A673 (cell line): ENCODE measurements at regions not wholly inside any gene's neighbourhood (a gene's known extent, or its start where the extent isn't known, plus 50 kb on each side); places are given as distances from the start of the nearest gene placed in this dataset.
A peak's percentile ranks its signal among the peaks of the same experiment; 100 is the strongest.

Source experiments
- BruUV-seq: library from RNA; stranded (reverse); fragments of 400-500 nt; replicated peaks from 2 replicates; lab custom pipeline; 2021; lab: Mats Ljungman, UMichigan
- CTCF ChIA-PET: fragments of 300-600 bp; sonication (Branson Sonifier 250); formaldehyde crosslinking; loops from one replicate; lab custom pipeline; 2022; ENCODE audit warnings: antibody characterized with exemption; lab: Charles Lee
- POLR2A ChIA-PET: fragments of 300-600 bp; sonication (Branson Sonifier 250); formaldehyde crosslinking; loops from one replicate; lab custom pipeline; 2022; ENCODE audit warnings: antibody characterized with exemption; ENCODE audit not compliant: low non-redundant PET; lab: Charles Lee
- DNase-seq: peaks from one replicate; pipeline ENCODE4 v3.0.0-alpha.2; 2015; ENCODE audit warnings: low spot score
- H3K27ac ChIP-seq: fragments of 200-600 bp; sonication (generic); 2 replicates; pipeline ENCODE4 v1.5.1; 2016; ENCODE audit warnings: mixed run types, low read depth, mild to moderate bottlenecking, mixed read lengths, antibody characterized with exemption, low read length; ENCODE audit not compliant: poor library complexity, severe bottlenecking
- H3K27me3 ChIP-seq: fragments of 200-600 bp; sonication (generic); replicated peaks from 2 replicates; pipeline ENCODE4 v1.6.1; 2017; ENCODE audit warnings: mixed run types, low read depth, mild to moderate bottlenecking, mixed read lengths, antibody characterized with exemption, low read length; ENCODE audit not compliant: insufficient read depth, poor library complexity
- H3K36me3 ChIP-seq: fragments of 200-600 bp; sonication (generic); 2 replicates; pipeline ENCODE4 v1.6.1; 2016; ENCODE audit warnings: mixed run types, mild to moderate bottlenecking, mixed read lengths, antibody characterized with exemption, low read length; ENCODE audit not compliant: insufficient read depth, poor library complexity, severe bottlenecking
- H3K4me1 ChIP-seq: fragments of 200-600 bp; sonication (generic); 2 replicates; pipeline ENCODE4 v1.6.1; 2017; ENCODE audit warnings: mixed run types, mild to moderate bottlenecking, mixed read lengths, antibody characterized with exemption, low read length; ENCODE audit not compliant: insufficient read depth, poor library complexity, severe bottlenecking
- H3K4me3 ChIP-seq: fragments of 200-600 bp; sonication (generic); 2 replicates; pipeline ENCODE4 v1.5.1; 2016; ENCODE audit warnings: low read depth, mixed run types, mild to moderate bottlenecking, mixed read lengths, low read length; ENCODE audit not compliant: poor library complexity, severe bottlenecking
- H3K9me3 ChIP-seq: fragments of 200-600 bp; sonication (generic); 2 replicates; pipeline ENCODE4 v1.6.1; 2016; ENCODE audit warnings: mixed run types, low read depth, mild to moderate bottlenecking, mixed read lengths, antibody characterized with exemption, low read length; ENCODE audit not compliant: poor library complexity, severe bottlenecking
- EZH2 ChIP-seq: fragments of 200-600 bp; sonication (generic); IDR thresholded peaks from 2 replicates; pipeline ENCODE4 v1.6.1; 2017; ENCODE audit warnings: borderline replicate concordance, low read depth, mild to moderate bottlenecking, mixed read lengths, antibody characterized with exemption, low read length; ENCODE audit not compliant: poor library complexity, severe bottlenecking
- intact Hi-C: fragments of 100-400 bp; cut with micrococcal nuclease; formaldehyde crosslinking; loops from one replicate; pipeline ENCODE4 v1.10.0; 2022; ENCODE audit not compliant: unreplicated experiment
- TF ChIP-seq, protein P1 (sequence below): fragments of 300-800, 200-600 bp; sonication (generic); conservative IDR thresholded peaks from 2 replicates; pipeline ENCODE4 v1.5.1; 2017; ENCODE audit warnings: low read depth, mild to moderate bottlenecking, antibody characterized with exemption, low read length, moderate library complexity, mixed read lengths

DNA sequence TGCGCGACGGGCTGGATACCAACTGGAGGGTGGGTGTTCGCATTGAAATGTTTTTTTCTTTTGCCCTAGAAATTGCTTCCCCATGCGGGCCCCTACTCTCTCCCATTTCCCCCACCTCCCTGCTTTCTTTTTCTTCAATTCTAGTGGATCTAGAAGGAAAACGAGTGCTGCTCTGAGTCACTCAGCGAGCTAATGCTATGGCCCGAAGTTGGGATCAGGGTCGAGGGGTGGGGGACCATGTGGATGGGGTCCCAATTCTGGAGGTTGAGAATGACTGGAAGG is 71.5 kb downstream of the SOX4 start:
- Histone ChIP-seq H3K27me3 (peaks cover 78% of the 10 kb centered on the region), H3K27ac (no peak overlapping the region), H3K4me3 (peak overlapping the region; percentile 41), H3K36me3 (no peaks in the 10 kb centered on the region), H3K9me3 (no peaks in the 10 kb centered on the region), H3K4me1 (peaks cover 19% of the 10 kb centered on the region)
- POLR2A ChIA-PET = no interaction called here
- intact Hi-C loops = no loop called here
- CTCF ChIA-PET = no interaction called here
- peak; percentile 11 for DNase-seq
- BruUV-seq = no TSS peak
- TF ChIP-seq, protein P1, sequence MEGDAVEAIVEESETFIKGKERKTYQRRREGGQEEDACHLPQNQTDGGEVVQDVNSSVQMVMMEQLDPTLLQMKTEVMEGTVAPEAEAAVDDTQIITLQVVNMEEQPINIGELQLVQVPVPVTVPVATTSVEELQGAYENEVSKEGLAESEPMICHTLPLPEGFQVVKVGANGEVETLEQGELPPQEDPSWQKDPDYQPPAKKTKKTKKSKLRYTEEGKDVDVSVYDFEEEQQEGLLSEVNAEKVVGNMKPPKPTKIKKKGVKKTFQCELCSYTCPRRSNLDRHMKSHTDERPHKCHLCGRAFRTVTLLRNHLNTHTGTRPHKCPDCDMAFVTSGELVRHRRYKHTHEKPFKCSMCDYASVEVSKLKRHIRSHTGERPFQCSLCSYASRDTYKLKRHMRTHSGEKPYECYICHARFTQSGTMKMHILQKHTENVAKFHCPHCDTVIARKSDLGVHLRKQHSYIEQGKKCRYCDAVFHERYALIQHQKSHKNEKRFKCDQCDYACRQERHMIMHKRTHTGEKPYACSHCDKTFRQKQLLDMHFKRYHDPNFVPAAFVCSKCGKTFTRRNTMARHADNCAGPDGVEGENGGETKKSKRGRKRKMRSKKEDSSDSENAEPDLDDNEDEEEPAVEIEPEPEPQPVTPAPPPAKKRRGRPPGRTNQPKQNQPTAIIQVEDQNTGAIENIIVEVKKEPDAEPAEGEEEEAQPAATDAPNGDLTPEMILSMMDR = no peak

GRCh38 chr6:21665392-21666200 is 72.0 kb downstream of the SOX4 start:
- POLR2A ChIA-PET = no interaction called here
- H3K27ac ChIP-seq = no peak overlapping the region

DNA sequence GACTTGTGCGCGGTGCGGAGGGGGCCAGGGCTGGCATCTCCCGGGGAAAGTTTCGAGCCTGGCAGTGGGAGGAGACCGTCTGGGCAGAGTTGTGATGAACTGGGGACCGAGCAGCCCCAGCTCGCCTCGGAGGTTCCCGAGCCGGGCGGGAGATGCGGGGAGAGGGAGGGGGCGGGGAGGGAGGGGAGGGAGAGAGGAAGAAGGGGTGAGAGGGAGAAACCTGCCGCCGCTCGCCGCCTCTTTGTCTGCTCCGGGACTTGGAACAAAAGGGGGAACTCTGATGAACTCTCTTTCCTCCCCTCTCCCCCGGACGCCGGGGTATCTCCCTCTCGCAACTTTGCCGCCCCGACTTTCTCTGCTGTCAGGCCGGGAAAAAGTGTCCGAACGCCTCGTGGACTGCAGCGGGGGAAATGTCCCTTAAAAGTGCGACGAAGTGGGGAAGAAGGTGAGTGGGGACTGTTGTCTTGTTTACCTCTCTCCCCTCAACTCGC is 72.7 kb downstream of the SOX4 start:
- Histone ChIP-seq H3K36me3 (no peaks in the 10 kb centered on the region), H3K4me1 (peaks cover 19% of the 10 kb centered on the region), H3K4me3 (peak overlapping the region; percentile 32), H3K27me3 (peaks cover 75% of the 10 kb centered on the region), H3K27ac (no peak overlapping the region), H3K9me3 (no peaks in the 10 kb centered on the region)
- no peak for DNase-seq
- intact Hi-C loops = no loop called here
- POLR2A ChIA-PET = no interaction called here
- BruUV-seq = no TSS peak
- CTCF ChIA-PET = no interaction called here
- TF ChIP-seq, protein P1 = no peak
- no peak for TF ChIP-seq EZH2

More at GRCh38 chr6:21665392-21666200, 72.0 kb downstream of the SOX4 start:
- no peak for TF ChIP-seq EZH2
- TF ChIP-seq, protein P1 = no peak
- peaks cover 19% of the 10 kb centered on the region for H3K4me1 ChIP-seq
- DNase-seq = no peak
- CTCF ChIA-PET = no interaction called here
- BruUV-seq = no TSS peak
- H3K36me3 ChIP-seq = no peaks in the 10 kb centered on the region
- peak overlapping the region; percentile 41 for H3K4me3 ChIP-seq
- H3K9me3 ChIP-seq = no peaks in the 10 kb centered on the region
- intact Hi-C loops = no loop called here
- H3K27me3 ChIP-seq = peaks cover 78% of the 10 kb centered on the region
